Astrocyte (in vitro differentiated cells and primary cell): ENCODE measurements at regions not wholly inside any gene's neighbourhood (a gene's known extent, or its start where the extent isn't known, plus 50 kb on each side); places are given as distances from the start of the nearest gene placed in this dataset.

ENCODE experiments used
- DNase-seq: peaks from one replicate; pipeline ENCODE4 v3.0.0-alpha.2; 2010; ENCODE audit warnings: low read depth
- FAIRE-seq: peaks from 2 replicates; lab custom pipeline; 2011; peaks lifted over from hg19 to GRCh38; lab: Jason Lieb, UNC
- H2AFZ ChIP-seq: 2 replicates; pipeline ENCODE4 v1.6.0; 2012; ENCODE audit warnings: low read depth, low read length, inconsistent platforms
- H3K27ac ChIP-seq: 2 replicates; pipeline ENCODE4 v1.5.1; 2011; ENCODE audit warnings: low read depth, low read length, inconsistent platforms
- H3K27me3 ChIP-seq: 2 replicates; pipeline ENCODE4 v1.6.0; 2011; ENCODE audit warnings: low read length, inconsistent platforms; ENCODE audit not compliant: insufficient read depth
- H3K36me3 ChIP-seq: 2 replicates; pipeline ENCODE4 v1.5.1; 2011; ENCODE audit warnings: low read length, inconsistent platforms; ENCODE audit not compliant: insufficient read depth
- H3K4me1 ChIP-seq: 2 replicates; pipeline ENCODE4 v1.5.1; 2011; ENCODE audit warnings: low read length, inconsistent platforms; ENCODE audit not compliant: insufficient read depth
- H3K4me2 ChIP-seq: 2 replicates; pipeline ENCODE4 v1.6.0; 2012; ENCODE audit warnings: low read length, inconsistent platforms
- H3K4me3 ChIP-seq: 2 replicates; pipeline ENCODE4 v1.5.1; 2011; ENCODE audit warnings: low read depth, mild to moderate bottlenecking, low read length, inconsistent platforms; ENCODE audit not compliant: insufficient read depth
- H3K79me2 ChIP-seq: 2 replicates; pipeline ENCODE4 v1.6.0; 2012; ENCODE audit warnings: mild to moderate bottlenecking, low read length, inconsistent platforms; ENCODE audit not compliant: insufficient read depth
- H3K9ac ChIP-seq: 2 replicates; pipeline ENCODE4 v1.6.0; 2012; ENCODE audit warnings: mild to moderate bottlenecking, low read length, inconsistent platforms
- H3K9me3 ChIP-seq: 2 replicates; pipeline ENCODE4 v1.5.1; 2012; ENCODE audit warnings: low read depth, mild to moderate bottlenecking, low read length, inconsistent platforms; ENCODE audit not compliant: insufficient read depth
- H4K20me1 ChIP-seq: 2 replicates; pipeline ENCODE4 v1.6.0; 2012; ENCODE audit warnings: low read length, inconsistent platforms; ENCODE audit not compliant: insufficient read depth
- H3K27ac Mint-ChIP-seq: one replicate; pipeline ENCODE4 v1.8.0; 2021; ENCODE audit warnings: mild to moderate bottlenecking, mixed read lengths; ENCODE audit not compliant: unreplicated experiment
- H3K27me3 Mint-ChIP-seq: one replicate; pipeline ENCODE4 v1.8.0; 2021; ENCODE audit warnings: low read depth, mixed read lengths; ENCODE audit not compliant: unreplicated experiment
- H3K36me3 Mint-ChIP-seq: one replicate; pipeline ENCODE4 v1.8.0; 2021; ENCODE audit warnings: low read depth, mixed read lengths; ENCODE audit not compliant: unreplicated experiment
- H3K4me1 Mint-ChIP-seq: one replicate; pipeline ENCODE4 v1.8.0; 2021; ENCODE audit warnings: low read depth, mixed read lengths; ENCODE audit not compliant: unreplicated experiment
- H3K4me3 Mint-ChIP-seq: one replicate; pipeline ENCODE4 v1.8.0; 2021; ENCODE audit warnings: mild to moderate bottlenecking, moderate library complexity, mixed read lengths; ENCODE audit not compliant: unreplicated experiment
- H3K9me3 Mint-ChIP-seq: one replicate; pipeline ENCODE4 v1.8.0; 2021; ENCODE audit warnings: mild to moderate bottlenecking, mixed read lengths; ENCODE audit not compliant: unreplicated experiment
- CTCF ChIP-seq: IDR thresholded peaks from 2 replicates; pipeline ENCODE4 v1.5.1; 2011; ENCODE audit warnings: low read depth, mild to moderate bottlenecking, inconsistent platforms, low read length, moderate library complexity; ENCODE audit not compliant: insufficient read depth
- EZH2 ChIP-seq: IDR thresholded peaks from 2 replicates; pipeline ENCODE4 v1.6.1; 2012; ENCODE audit warnings: mild to moderate bottlenecking, low read length, inconsistent platforms; ENCODE audit not compliant: insufficient read depth

- no peak for FAIRE-seq
- Histone ChIP-seq H3K36me3 (no peaks in the 10 kb centered on the region), H3K79me2 (no peaks in the 10 kb centered on the region), H3K27ac (peak overlapping the region; percentile 78), H2AFZ (no peak overlapping the region), H3K9ac (peak overlapping the region; percentile 70), H3K9me3 (no peaks in the 10 kb centered on the region), H3K4me2 (peak overlapping the region; percentile 78), H3K4me3 (no peak overlapping the region), H3K4me1 (peaks cover 57% of the 10 kb centered on the region), H3K27me3 (no peaks in the 10 kb centered on the region), H4K20me1 (no peaks in the 10 kb centered on the region)
- H3K27ac Mint-ChIP-seq, result no peak overlapping the region
- peaks cover 2% of the 10 kb centered on the region for H3K36me3 Mint-ChIP-seq
- no peaks in the 10 kb centered on the region for H3K27me3 Mint-ChIP-seq
- TF ChIP-seq EZH2, result no peak
- TF ChIP-seq CTCF, result no peak
- H3K9me3 Mint-ChIP-seq, result peaks cover 10% of the 10 kb centered on the region
- no peak overlapping the region for H3K4me3 Mint-ChIP-seq
- DNase-seq, result peak; percentile 85
- peaks cover 16% of the 10 kb centered on the region for H3K4me1 Mint-ChIP-seq
Measured at GRCh38 chr20:4065391-4065844, 50.1 kb upstream of the RNF24 start.
